NCI-H146 treated with DMSO at 0.1 percent for 48 hours (cell line): ENCODE measurements at regions not wholly inside any gene's neighbourhood (a gene's known extent, or its start where the extent isn't known, plus 50 kb on each side); places are given as distances from the start of the nearest gene placed in this dataset.

Source experiments
- DNase-seq: peaks from one replicate; lab custom pipeline; 2025; ENCODE audit not compliant: unreplicated experiment; lab: John Stamatoyannopoulos, UW

DNA sequence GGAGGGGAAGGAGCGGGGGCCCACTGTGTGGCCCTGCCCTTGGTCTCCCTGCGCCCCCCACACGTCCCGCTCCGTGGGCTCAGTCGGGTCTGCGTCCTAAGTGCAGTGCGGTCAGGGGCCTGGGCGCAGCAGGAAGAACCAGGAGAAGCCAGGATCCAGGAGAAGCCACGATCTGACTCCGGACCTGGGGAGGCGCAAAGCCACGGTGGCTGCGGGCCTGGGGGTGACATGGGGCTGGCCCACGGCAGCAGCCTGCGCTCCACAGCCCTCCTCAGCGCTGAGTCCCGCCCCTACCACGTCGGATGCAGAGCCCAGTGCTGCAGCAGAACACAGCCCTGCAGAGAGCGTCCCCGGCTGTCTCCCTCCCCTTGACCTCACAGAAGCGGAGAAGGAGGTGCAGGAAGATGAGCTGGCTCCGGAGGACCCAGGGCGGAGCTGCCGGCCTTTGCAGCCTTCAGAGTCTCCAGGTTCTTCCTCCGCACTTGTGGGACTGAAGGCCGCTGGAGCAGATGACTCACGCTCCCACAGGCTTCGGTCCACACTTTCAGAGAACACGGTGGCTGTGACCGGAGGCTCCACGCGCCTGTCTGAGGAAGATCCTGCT is 589.2 kb upstream of the SALL3 start:
- no peak for DNase-seq

DNA sequence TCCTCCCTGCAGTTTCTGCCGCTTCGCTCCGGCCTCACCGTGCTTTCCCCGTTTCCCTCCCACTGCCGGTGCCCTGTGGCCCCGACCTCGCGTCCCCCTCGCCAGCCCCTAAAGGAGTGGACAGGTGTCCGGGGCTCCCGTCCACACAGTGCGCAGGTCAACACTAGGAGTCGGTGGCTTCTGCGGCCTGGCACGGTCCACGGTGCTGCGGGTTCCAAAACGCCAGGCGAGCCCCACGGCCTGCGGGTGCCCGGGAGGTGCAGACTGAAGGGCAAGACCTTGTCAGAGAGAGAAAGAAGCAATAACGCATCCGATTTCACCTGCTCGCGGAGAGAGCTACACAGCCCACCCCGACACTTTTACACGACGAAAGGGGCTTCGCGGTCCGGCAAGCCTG is 588.7 kb upstream of the SALL3 start:
- DNase-seq = no peak

DNA sequence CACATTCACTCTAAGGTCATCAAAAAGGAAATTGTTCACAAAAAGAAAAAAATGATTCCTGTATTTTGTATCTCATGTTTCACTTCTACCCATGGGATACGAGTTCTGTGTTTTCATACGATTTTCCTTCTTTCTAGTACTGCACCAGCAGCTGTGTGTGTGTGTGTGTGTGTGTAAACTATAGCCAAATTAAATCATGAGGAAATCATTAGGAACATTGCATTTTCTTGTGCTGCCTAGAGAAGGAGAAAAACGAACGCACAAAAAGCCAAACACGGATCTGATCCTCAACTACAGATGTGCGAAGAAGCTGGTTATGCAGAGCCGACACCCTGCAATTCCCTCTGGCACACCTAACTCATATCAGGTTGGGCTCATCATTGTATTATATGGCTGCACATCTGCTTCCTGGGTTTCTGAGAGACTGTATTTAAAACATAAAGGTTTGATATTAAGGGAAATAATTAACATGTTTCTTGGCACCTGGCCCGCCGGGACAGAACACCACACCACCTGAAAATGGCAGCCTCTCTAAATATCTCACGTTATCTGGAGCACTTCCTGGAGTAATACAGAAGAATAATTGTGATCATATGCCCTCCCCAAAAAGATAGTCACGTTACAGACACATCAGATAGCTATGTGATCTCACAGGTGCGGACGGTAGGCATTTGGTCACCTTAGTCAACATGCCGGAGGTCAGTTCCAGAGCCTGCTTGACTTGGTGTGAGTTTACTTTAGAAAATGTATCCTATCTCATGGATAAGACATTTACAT is 586.3 kb upstream of the SALL3 start:
- no peak for DNase-seq

DNA sequence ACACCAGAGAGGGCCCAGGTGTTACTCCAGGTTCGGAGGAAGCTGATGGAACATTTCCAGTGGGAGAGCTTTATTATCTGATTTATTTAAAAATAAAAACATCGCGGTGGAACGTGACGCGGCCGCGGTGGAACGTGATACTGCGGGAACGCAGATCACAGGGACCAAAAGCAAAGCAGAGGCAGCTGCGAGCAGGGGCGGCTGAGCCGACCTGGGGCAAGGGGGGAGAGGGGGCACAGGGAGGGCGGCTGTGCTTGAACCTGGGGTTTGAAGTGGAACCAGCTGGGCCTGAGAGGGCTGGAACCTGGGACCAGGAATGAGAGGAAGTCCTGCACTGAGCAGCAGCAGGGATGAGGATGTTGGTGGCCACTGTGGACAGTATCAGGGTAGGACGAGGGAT is 583.5 kb upstream of the SALL3 start:
- DNase-seq = no peak

DNA sequence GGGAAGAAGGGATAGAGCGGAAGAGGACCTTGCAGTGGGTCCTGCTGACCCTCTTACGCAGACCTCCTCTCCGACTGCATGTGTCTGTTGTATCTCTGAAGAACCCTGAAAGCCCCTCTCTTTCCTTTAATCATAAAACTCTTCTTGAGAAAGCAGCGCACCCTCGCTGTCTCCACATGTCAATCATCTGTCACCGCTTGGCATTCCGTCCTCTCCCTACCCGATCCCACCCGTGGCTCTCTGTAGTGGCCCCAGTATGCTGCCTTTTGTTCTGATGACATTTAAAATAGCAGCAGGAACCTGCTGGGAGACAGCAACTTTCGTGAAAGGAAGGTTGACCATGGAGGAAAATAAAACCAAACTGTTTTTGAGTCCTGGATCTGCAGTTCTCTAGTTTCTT is 582.9 kb upstream of the SALL3 start:
- no peak for DNase-seq

DNA sequence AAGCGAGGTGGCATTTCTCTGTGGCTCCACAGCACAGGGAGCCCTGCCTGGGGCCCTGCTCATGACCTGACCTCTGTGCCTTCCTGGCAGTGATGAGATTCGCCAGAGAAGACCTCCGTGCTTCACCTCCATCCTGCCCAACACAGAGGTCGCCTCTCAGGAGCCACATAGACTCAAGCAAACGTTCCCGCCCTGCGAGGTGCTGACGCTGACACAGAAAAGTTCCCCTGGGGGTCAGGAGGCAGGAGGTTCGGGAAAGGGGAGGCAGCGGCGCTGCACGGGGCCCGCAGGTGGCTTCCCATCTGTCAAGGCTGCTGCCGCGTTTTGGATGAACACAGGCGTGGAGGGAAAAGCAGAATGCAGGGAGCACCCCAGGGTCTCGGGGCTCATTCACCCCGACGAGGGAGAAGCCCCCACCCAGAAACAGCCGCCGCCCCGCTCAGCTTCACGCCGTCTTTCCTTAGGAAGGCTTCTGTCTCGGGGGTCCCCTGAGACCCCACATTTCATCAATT is 579.6 kb upstream of the SALL3 start:
- DNase-seq = no peak

DNA sequence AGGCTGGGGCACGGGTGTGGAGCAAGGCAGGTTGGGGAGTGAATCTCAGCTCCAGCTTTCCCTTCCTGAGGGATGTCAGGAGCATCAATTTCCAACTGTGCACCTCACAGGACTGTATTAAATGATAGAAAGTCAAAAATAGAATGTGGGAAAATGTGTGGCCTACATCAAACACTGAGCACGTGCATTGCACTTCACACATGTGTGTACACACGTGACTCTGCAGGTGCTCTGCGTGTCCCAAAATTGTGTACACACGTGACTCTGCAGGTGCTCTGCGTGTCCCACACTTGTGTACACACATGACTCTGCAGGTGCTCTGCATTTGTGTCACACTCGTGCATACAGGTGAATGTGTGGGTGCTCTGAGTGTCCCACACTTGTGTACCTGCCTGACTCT is 577.2 kb upstream of the SALL3 start:
- DNase-seq = no peak

DNA sequence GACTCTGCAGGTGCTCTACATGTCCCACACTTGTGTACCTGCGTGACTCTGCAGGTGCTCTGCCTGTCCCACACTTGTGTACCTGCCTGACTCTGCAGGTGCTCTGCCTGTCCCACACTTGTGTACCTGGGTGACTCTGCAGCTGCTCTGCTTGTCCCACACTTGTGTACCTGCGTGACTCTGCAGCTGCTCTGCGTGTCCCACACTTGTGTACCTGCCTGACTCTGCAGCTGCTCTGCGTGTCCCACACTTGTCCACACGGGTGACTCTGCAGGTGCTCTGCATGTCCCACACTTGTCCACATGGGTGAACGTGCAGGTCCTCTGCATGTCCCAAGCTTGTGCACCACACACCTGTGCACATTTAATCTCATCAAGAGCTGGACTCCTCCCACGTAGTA is 576.7 kb upstream of the SALL3 start:
- no peak for DNase-seq

DNA sequence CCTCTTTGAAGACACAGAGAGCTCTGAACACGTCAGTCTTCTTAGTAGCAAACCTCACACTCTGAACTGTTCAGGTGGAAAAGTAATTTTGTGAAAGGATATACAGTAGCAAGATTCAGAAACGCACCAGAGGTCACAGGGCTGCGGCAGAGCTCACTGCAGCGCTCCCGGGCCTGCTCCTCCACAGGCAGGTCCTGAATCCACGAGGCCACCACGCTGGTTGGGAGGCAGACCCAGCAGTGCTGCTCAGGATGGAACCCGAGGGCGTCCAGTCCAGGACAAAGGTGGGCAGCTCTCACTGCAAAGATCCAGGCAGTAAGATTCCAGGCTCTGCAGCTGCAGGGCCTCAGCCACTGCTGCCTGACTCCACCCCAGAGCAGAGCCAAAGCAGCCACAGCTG is 576.2 kb upstream of the SALL3 start:
- no peak for DNase-seq

DNA sequence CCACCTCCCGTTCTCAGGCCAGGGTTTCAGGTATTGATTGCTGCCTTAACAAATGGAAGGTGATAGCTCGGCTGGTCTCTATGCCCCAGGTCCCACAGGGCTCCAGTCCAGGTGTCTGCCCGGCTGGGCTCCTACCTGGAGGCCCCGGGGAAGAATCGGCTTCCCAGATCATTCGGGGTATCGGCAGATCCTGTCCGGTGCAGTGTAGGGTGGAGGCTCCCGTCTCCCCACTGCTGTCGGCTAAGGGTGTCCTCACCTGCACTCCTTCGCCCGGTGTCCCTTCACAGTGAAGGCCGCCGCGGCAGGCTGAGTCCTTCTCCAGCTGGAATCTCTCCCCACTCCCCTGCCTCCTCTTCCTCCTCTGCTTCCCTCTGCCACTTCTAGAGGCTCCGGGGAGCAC is 573.9 kb upstream of the SALL3 start:
- no peak for DNase-seq

DNA sequence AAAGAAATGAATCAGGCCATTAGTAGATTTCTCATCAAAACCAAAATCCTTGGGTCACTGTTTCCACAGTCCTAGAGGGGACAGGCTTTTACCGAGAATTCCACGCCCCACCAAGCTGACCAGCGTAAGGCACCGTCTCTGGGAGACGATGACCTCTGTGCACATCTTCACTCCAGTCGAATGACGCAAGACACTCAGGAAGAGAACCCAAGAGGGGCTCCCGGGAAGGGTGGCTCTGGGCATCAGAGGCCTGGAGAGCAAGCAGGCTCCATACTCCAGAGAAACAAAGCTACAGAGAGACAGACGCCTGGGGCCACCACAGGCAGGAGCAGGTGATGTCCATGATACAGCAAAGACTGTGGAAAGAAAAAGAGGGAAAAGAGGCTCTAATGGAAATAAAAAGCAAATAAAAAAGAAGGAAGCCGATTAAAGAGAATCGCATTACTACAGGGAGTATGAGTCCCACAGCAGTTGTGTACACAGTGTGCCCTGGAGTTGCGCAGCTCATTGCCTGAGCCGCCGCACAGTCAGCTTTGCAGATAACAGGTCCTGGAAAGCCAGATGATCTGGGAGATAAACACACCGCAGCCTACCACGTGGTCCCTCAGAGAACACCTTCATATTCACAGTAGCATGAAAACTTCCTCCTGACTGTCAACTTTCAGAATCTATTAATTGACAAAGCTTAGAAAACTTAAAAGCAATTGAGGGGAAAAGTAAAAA is 572.7 kb upstream of the SALL3 start:
- no peak for DNase-seq

DNA sequence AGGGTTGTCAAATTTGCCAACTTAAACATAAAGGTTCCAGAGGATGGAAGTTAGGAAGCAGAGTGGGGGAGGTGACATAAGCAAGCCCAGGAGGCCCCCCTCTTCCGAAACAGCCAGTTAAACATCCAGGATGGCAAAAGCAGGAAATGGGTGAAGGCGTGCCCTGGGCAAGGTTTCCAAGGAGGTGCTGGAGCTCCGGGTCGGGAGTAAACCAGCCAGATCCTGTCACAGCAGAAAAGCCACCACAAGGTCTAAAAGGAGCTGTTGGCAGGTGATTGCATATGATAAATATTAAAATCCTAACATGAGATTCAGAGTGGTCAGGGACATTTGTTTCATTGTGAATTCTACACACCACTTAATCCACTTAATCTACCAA is 572.2 kb upstream of the SALL3 start:
- DNase-seq = no peak

DNA sequence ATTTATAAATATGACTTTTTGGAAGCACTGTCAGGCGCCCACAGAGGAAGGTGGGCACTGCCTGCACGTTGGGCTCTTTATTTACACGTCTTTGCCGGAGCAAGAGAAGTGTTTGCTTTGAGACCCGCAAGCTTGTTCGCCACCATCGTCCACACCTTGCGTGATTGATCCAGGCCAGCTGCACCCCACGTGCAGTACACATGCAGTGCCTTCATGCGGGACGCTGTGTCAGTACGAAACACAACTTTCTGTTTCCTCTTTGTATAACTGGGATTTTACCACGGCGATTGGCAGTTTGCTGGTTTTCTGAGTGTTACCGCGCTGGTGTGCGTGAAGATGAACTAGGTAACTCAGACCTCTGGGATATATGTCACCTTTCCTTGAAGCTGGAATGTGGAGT is 571.0 kb upstream of the SALL3 start:
- no peak for DNase-seq

DNA sequence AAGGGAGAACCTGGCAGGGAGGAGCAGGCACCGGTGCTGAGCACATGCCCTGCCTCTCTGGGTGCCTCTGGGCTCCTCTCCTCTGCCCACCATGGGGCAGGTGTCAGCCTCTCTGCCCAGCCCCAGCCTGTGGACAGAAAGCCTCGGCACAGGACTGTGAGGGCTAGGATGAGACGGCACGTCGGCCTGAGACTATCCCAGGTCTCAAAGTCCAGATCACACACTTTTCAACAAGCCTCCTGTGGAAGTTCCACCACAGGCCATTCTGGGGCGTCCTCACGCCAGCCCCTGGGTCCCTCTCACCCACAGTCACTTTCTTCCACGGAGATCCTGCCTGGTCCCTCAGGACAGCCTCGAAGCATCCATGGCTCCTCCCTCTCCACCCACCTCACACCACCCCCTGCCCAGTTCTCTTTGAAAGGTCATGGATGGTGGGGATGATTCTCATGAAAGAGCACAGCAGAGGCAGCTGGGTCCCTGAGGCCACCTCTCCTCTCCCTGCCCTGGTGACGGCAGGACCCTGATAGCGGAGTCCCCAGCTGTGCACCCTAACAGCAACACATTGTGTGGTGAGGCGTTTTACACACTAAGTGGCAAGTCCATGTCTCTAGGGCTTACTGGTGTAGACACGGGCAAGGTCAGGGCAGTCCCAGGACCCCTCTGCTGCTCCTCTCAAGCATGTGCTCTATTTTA is 569.4 kb upstream of the SALL3 start:
- DNase-seq = no peak

DNA sequence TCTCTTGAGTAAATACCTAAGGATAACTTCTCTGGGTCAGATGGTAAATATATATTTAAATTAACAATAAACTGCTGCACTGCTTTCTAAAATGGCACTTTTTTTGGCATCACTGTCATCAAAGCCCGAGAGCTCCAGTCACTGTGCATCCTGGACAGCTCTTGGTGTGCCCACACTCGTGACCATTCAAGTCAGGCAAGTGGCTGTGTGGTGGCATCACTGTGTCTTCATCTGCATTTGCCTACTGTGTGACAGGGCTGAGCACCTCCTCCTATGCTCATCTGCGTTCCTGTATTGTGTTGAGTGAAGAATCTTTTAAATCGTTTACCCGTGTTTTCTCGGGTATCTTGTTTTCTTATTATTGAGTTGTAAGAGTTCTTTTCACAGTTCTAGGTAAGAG is 568.1 kb upstream of the SALL3 start:
- DNase-seq = no peak

DNA sequence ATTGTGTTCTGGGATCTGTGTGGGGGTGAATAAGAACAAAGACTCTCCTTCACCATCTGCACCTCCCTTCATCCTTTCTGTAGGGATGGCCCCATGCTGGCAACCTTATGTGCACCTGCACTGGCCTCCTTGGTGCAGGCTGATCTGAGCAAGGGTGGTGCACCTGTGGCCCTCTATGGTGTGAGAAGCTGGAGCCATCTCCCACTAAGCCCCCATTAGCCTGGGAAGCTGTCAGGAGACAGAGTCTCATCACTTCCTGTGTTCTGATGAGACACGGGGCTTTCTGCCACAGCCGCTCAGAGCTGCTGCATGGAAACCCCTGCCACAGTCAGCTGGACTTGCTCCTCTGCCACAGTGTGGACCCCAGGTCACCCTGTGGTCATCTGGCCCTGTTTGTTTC is 565.3 kb upstream of the SALL3 start:
- DNase-seq = no peak

DNA sequence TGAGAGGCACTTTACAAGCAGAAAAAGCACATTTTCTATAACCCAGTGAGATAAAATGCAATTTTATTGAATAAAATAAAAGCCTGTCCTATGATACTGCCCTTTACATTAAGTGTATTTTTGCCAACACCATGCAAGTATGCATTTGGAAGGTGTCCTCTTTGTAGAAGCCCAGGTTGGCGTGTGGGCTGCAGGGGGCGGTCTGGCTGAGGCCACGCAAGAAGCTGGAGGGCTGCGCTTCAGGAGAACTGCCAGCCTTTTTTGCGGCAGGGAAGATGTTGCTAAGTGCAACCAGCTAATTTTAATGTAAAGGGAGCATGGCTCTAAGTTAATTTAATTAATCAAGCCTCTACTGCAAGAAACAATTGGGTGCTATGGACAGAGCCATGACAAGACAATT is 562.8 kb upstream of the SALL3 start:
- no peak for DNase-seq

DNA sequence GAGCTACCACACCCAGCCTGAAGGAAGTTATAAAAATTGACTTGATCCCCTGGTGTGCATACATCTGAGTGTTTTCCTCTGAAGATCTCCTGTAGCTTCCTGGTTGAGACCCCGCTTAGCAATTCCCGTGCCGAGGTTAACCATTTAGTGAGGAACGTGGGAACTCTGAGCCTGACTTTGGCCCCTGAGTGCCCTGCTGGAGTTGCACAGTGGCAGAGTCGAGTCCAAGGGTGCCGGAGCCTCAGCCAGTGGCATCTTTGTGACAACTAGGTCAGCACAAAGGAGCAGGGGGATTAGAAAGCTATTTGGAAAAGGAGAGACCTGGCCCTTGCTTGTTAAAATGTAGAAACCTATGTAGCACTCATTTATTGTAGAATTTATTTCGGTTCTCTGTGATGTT is 561.2 kb upstream of the SALL3 start:
- DNase-seq = no peak

DNA sequence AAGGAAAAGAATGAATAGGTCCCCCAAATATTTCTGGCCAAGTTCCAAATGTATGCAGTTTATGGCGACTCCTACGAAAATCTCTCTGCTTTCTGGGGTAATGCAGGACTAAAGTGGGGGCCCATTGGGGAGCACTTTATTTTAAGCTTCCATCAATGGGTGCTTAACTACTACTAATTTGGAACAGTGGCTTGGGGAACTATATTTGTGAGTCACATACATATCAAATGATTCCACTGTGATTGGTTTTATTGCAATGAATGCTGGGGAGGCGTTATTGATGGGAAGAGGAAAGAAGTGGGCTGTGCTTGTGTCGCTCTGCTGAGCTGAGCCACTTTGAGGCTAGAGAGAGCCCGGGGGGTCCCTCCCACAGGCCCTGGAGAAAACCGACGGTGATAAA is 560.4 kb upstream of the SALL3 start:
- no peak for DNase-seq

DNA sequence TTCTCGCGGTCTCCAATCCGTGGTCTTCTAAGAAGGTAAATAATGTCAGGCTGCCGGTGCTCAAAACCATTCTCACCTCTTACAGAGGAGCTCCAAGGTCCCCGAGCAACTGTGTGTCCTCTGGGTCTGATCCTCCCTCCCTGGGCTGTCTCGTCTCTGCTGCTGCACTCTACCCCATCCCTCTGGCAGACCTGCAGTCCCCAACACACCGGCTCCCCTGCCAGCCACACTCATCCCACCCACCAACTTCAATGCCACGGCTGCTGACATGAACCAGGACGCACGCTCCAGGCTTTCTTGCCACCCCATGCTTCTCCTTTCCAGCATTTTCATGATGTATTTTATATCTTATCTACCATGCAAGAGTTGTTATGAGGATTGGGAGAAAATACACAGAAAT is 559.5 kb upstream of the SALL3 start:
- DNase-seq = no peak

DNA sequence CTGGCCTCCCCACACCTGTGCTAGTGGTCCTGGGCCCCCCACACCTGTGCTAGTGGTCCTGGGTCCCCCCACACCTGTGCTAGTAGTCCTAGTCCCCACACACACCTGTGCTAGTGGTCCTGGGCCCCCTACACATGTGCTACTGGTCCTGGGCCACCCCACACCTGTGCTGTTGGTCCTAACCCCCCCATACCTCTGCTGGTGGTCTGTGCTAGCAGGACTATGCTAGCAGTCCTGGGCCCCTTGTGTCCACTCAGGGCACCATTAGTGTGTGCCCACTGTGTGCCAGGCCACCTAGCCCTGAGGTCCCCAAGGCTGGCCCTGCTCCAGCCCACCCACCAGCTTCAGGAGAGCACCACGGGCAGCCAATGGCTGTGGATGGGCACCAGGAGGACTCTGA is 558.2 kb upstream of the SALL3 start:
- no peak for DNase-seq

DNA sequence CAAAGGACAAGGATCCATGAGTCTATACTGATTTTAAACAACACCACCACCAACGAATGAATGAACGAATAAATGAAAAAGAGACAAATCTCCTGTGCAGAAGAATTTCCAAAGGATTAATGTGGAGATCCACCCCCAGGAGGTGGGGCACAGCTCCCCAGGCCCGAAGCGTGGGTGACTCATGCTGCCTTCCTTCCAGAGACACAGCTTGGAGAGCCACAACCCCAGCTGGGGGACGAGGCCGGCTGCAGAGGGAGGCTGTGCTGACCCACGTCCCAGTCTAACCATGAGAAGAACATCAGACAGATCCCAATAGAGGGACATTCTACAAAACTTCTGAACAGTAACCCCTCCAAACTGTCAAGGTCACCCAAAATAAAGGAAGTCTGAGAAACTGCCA is 557.3 kb upstream of the SALL3 start:
- DNase-seq = no peak
